Cardiac fibroblast (primary cell): ENCODE measurements at regions not wholly inside any gene's neighbourhood (a gene's known extent, or its start where the extent isn't known, plus 50 kb on each side); places are given as distances from the start of the nearest gene placed in this dataset.
"Not testable (repeated sequence)": the region's sequence is repeated elsewhere in the genome, so short reads cannot be mapped to it uniquely, and the experiment has no call there.

ENCODE experiments used
- DNase-seq, 2 donors: peaks; one replicate each; pipeline versions ENCODE4 v3.0.0 to v3.0.0-alpha.2; 2010; ENCODE audit warnings: low read depth in 2 of 2
- H3K4me3 ChIP-seq, 2 donors: replicated peaks in 1 of 2; 1 replicate in 1 of 2; 2 replicates in 1 of 2; pipeline ENCODE4 v1.5.1; 2011; ENCODE audit warnings: low read depth in 2 of 2, low read length in 2 of 2, mild to moderate bottlenecking in 2 of 2, moderate library complexity in 1 of 2
- TF ChIP-seq, protein P1 (sequence below): IDR thresholded peaks from one replicate; pipeline ENCODE4 v1.5.1; 2011; ENCODE audit warnings: low read depth, mild to moderate bottlenecking, low read length, inconsistent platforms

DNA sequence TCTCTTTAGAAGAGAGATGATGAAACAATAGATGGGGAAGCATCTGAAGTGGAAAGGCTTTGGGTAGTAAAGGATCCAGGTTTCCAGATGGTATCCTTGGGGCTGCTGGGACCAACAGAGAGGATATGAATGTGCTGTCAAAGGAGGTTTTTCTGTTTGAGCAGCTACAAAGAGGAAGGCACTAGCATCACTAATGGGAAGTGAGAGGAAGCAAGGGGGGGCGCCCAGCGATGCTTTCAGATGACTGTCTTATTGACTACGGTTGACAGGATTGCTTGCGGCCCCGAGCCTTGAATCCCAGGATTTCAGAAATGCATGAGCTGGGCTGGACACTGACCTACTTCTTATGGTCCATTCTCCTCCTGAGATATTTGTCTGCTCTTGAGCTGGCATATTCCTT lies 103.8 kb upstream of the GALNT15 start:
- TF ChIP-seq, protein P1, sequence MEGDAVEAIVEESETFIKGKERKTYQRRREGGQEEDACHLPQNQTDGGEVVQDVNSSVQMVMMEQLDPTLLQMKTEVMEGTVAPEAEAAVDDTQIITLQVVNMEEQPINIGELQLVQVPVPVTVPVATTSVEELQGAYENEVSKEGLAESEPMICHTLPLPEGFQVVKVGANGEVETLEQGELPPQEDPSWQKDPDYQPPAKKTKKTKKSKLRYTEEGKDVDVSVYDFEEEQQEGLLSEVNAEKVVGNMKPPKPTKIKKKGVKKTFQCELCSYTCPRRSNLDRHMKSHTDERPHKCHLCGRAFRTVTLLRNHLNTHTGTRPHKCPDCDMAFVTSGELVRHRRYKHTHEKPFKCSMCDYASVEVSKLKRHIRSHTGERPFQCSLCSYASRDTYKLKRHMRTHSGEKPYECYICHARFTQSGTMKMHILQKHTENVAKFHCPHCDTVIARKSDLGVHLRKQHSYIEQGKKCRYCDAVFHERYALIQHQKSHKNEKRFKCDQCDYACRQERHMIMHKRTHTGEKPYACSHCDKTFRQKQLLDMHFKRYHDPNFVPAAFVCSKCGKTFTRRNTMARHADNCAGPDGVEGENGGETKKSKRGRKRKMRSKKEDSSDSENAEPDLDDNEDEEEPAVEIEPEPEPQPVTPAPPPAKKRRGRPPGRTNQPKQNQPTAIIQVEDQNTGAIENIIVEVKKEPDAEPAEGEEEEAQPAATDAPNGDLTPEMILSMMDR: no peak
- DNase-seq: no peak
- H3K4me3 ChIP-seq: no peak overlapping the region

DNA sequence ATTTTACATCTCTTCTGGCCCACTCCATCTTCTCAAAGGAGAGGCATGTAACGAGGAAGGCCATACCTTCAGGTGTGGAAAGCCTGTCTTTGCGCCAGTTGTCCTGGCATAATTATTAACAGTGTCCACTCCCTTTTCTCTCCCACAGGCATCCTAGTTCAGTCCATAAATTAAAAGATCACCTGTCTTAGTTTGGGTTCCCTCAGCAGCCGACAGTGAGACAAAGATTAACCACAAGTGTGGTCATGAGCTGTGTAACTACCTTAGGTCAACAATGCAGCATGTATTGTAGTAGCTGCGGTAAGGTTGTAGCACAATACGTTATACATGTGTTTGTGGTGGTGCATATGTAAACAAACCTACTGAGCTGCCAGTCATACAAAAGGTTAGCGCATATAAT lies 103.3 kb upstream of the GALNT15 start:
- DNase-seq: no peak
- TF ChIP-seq, protein P1: no peak
- no peak overlapping the region for H3K4me3 ChIP-seq

DNA sequence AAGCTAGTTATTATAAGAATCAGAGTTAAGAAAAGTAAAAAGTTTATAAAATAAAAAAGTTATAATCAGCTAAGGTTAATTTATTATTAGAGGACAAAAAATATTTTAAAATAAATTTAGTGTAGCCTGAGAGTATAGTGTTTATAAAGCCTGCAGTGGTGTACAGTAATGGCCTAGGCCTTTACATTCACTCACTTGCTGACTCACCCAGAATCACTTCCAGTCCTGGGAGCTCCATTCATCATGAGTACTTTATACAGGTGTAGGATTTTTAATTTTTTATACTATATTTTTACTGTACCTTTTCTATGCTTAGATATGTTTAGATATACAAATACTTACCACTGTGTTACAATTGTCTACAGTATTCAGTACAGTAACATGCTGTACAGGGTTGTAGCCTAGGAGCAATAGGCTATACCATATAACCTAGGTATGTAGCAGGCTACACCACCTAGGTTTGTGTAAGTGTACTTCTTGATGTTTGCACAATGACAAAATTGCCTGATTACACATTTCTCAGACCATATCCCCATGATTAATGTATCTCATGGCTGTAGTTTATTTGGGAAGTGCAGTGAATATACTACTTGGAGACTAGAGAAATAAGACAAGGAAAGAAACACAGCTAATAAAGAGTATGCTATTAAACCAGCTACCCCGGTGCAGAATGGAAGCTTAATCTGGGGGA lies 101.9 kb upstream of the GALNT15 start:
- TF ChIP-seq, protein P1: no peak
- no peak overlapping the region for H3K4me3 ChIP-seq
- peak in 1 of 2 donors; percentile 63 for DNase-seq

DNA sequence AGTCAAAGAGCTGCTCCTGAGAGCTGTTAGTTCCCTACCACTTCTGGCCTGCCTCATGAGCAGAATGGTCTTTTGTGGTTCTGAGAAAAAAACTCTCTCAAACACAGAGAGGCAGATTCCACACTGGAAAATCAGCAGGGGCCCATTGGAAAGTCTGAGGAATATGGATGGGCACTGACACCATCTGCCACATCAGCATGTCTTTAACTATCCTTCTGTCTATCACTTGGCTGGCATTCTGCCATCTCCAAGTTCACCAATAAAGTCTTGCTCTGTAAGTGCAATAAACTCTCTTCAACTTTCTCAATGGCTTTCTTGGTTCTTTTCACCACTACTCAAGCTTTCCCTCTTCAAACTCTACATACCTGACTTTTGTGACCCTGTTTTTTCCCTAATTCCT lies 101.3 kb upstream of the GALNT15 start:
- no peak overlapping the region for H3K4me3 ChIP-seq
- TF ChIP-seq, protein P1: no peak
- no peak for DNase-seq

DNA sequence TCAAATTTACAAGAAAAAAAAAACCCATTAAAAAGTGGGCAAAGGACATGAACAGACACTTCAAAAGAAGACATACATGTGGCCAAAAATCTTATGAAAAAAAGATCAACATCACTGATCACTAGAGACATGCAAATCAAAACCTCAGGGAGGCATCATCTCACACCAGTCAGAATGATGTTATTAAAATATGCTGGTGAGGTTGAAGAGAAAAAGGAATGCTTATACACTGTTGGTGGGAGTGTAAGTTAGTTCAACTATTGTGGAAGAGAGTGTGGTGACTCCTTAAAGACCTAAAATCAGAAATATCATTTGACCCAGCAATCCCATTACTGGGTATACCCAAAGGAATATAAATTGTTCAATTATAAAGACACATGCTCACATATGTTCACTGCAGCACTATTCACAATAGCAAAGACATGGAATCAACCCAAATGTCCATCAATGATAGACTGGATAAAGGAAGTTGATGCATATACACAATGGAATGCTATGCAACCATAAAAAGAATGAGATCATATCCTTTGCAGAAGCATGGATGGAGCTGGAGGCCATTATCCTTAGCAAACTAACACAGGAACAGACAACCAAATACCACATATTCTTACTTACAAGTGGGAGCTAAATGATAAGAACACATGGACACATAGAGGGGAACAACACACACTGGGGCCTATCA lies 100.3 kb upstream of the GALNT15 start:
- H3K4me3 ChIP-seq: not testable (repeated sequence)
- DNase-seq: peak in 1 of 2 donors; percentile 68

DNA sequence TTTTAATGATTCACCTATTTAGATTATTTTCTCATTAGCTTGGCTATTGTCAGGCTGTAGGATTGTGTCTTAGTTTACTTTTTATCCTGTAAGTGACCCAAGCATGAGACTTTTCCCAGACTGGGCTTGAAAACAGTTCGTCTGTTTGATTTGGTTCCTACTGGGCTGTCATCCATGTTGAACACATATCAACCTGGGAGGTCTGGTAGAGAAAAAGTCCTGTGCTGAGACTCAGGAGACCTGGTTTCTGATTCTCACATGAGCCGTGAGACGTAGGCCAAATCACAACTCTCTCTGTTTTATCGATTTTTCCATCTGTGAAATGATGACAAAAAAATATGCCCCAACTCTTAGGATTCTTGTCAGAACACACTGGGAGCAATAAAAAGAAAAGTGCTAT lies 98.8 kb upstream of the GALNT15 start:
- TF ChIP-seq, protein P1: no peak
- no peak overlapping the region for H3K4me3 ChIP-seq
- no peak for DNase-seq

DNA sequence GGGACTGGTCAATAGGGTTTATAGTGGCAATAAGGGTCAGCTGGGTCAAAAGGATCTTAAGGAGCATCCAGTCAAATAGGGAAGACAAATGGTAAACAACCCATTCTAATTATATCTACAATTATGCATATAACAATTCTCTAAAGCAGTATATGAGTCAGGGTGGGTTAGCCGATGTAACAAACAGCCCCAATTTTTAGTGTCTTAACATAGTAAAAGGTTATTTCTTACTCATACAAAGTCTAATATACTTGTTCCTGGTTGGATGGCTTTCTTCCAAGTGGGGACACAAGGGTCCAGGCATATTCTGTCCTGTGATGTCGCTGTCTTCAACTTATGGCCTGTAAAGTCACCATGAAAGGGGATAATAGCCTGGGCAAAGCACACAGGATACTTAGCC lies 97.9 kb upstream of the GALNT15 start:
- no peak overlapping the region for H3K4me3 ChIP-seq
- DNase-seq: no peak
- TF ChIP-seq, protein P1: no peak

DNA sequence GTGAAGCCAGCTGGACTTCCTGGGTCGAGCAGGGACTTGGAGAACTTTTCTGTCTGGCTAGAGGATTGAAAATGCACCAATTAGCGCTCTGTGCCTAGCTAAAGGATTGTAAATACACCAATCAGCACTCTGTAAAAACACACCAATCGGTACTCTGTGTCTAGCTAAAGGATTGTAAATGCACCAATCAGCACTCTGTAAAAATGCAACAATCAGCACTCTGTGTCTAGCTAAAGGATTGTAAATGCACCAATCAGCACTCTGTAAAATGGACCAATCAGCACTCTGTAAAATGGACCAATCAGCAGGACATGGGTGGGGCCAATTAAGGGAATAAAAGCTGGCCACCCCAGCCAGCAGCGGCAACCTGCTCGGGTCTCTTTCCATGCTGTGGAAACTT lies 97.3 kb upstream of the GALNT15 start:
- not testable (repeated sequence) for DNase-seq, H3K4me3 ChIP-seq

DNA sequence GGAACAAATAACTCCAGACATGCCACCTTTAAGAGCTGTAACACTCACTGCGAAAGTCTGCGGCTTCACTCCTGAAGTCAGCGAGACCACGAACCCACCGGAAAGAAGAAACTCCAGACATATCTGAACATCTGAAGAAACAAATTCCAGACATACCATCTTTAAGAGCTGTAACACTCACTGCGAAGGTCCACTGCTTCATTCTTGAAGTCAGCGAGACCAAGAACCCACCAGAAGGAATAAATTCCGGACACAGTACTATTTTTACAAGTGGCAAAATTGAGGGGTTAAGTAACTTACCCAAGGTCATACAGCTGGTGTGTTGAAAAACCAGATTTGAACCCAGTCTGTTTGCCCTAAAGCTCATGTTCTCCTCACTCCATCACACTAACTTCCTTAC lies 96.8 kb upstream of the GALNT15 start:
- not testable (repeated sequence) for H3K4me3 ChIP-seq
- peak in 1 of 2 donors; percentile 52 for DNase-seq
